Omental fat pad (tissue), 3 donors: ENCODE measurements at regions not wholly inside any gene's neighbourhood (a gene's known extent, or its start where the extent isn't known, plus 50 kb on each side); places are given as distances from the start of the nearest gene placed in this dataset.

Experiments used
- ATAC-seq: fragments of 150-250 bp; one replicate; pipeline ENCODE4 v1.9.1; 2016; ENCODE audit warnings: mild to moderate bottlenecking, moderate library complexity; ENCODE audit not compliant: low FRiP score
- DNase-seq: peaks from one replicate; pipeline ENCODE4 v3.0.0-alpha.2; 2019; ENCODE audit warnings: low spot score
- TF ChIP-seq, protein P1 (sequence below), 3 donors: fragments of 450-650 bp; IDR thresholded peaks; one replicate each; pipeline ENCODE4 v1.5.1; 2016 to 2017; ENCODE audit warnings: antibody characterized with exemption in 3 of 3, mild to moderate bottlenecking in 3 of 3, moderate library complexity in 2 of 3

DNA sequence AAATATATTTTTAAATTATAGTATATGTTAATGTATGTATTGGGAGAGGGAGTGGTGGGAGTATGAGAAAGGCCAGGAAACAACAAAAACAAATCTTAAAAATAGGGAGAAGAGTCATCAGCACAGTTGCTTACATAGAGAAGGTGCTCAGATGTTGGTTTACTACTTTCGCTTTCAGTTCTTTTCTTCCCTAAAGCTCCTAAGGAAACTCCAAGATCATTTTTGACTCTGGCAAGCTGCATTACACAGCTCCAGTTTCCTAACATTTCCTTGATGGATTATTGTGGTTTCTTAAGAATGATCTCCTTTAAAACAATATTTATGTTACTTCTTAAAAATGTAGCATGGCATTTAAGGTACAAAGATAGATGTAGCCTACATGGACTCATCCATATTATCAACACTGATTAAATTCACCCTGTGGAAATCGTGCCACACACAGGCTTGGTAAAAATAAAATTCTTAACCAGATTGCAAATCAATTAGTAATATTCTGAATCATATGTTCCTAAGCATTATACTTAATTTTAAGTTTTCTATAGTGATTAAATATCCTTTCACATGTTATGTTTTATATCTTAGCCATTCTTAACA, 118.0 kb upstream of the MAN1A1 start:
- DNase-seq (no peak), ATAC-seq (peak; percentile 75)
- TF ChIP-seq, protein P1, sequence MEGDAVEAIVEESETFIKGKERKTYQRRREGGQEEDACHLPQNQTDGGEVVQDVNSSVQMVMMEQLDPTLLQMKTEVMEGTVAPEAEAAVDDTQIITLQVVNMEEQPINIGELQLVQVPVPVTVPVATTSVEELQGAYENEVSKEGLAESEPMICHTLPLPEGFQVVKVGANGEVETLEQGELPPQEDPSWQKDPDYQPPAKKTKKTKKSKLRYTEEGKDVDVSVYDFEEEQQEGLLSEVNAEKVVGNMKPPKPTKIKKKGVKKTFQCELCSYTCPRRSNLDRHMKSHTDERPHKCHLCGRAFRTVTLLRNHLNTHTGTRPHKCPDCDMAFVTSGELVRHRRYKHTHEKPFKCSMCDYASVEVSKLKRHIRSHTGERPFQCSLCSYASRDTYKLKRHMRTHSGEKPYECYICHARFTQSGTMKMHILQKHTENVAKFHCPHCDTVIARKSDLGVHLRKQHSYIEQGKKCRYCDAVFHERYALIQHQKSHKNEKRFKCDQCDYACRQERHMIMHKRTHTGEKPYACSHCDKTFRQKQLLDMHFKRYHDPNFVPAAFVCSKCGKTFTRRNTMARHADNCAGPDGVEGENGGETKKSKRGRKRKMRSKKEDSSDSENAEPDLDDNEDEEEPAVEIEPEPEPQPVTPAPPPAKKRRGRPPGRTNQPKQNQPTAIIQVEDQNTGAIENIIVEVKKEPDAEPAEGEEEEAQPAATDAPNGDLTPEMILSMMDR (IDR thresholded peaks at IDR 0.05), result no peak

DNA sequence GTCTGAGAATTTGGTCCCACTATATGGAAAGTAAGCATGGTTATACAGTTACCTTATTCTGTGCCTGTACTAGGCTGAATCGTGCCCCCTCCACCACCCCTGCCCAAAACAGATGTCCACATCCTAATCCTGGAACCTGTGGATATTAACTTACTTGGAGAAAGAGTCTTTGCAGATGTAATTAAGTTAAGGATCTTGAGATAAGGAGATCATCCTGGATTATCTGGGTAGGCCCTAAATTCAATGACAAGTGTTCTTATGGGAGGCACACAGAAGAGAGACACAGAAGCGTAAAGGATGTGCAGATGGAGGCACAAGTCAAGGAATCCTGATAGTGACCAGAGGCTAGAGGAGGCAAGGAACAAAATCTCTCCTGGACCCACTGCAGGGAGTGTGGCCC, 116.7 kb upstream of the MAN1A1 start:
- ATAC-seq (no peak), DNase-seq (no peak)
- TF ChIP-seq, protein P1 (IDR thresholded peaks at IDR 0.05), result no peak

DNA sequence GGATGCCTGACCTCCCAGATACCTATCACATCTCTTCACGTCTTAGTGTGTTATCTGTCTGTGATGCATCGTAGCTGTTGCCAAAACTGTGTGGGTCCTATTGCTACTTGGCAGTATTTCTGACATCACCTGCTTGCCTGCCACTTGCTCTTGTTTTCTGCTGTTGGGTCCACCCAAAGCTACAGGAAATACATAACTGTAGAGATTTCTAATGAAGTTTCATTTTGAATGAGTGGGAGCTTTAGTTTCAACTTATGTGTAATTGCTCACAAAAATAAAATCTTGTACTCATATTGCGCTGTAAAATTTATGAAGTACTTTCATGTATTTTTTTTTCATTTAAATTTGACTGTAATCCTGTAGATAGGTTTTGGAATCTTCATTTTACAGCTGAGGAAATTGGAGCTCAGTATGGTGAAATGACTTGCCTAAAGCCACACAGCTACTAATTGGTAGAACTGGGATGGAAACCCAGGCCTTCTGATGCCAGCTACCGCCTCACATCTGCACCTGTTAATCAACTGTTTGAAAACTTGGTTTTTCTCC, 113.6 kb upstream of the MAN1A1 start:
- no peak for ATAC-seq
- no peak for DNase-seq
- TF ChIP-seq, protein P1 (IDR thresholded peaks at IDR 0.05), result no peak

DNA sequence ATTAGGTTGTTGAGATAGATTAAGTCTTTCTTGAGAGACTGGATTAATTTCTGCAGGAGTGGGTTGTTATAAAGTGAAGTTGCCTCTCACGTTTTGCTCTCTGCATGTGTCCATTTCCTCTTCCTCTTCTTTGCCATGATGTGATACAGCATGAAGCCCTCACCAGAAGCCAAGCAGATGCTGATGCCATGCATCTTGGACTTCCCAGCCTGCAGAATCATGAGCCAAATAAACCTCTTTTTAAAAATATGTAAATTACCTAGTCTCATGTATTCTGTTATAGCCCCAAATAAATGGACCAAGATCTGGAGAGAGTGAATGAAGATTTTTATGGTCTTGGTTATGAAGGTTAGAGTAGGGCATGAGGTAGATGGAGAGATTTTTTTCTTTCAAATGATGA, 111.6 kb upstream of the MAN1A1 start:
- ATAC-seq (no peak), DNase-seq (no peak)
- TF ChIP-seq, protein P1 (IDR thresholded peaks at IDR 0.05), result no peak

DNA sequence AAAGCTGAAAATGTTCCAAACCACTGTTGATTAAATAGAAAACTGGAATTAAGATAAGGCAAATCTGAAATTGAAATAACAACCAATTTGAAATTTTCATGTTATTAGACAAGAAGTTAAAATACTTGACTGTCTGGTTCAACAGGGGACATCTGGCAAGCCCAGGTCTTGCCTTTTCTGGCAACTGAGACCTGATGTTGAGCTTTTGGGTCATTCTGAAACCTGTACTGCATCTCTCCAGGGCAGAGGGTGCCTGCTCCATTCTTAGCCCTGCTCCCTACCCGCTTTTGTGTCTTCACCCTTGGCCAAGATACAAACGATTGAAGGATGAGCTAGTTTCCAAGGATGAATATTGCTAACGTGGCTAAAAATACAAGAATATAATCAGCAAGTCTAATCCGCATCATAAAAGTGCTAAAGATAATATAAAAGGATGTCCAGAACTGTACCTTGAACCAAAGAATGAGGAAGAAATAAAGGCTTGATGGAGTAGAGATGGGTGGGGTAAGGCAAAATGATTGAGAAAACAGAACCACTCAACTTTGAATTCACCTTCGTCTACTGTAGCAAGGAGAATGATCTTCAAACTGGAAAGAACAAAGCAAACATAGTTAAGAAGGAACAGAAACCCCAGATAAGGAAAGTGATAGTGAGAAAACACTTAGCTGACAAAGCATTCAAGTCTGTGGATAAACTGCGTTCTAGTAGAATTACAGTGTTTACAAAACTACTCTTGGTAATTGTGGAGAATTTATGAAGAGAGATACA, 109.8 kb upstream of the MAN1A1 start:
- TF ChIP-seq, protein P1 (IDR thresholded peaks at IDR 0.05), result no peak
- DNase-seq (no peak), ATAC-seq (no peak)

DNA sequence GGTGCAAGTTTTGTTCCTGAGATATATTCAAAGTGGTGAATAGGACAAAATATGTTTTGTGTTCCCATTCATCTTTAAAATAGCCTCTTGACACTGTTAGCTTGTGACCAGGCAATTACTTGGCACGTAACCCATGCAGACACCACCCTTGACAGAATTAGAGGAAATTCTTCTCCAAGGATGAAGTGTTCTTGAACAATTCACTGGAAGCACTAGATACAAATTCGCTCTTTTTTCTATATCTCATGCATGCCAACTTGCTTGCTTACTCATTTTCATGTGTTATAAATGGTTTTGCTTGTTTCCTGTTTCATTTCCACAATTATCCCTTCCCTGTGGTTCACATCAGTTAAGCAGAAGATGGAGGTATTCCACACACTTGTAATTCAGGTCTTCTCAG, 105.2 kb upstream of the MAN1A1 start:
- no peak for DNase-seq
- no peak for ATAC-seq
- TF ChIP-seq, protein P1 (IDR thresholded peaks at IDR 0.05), result no peak
